Middle frontal gyrus (tissue), 1 donor: ENCODE measurements at regions not wholly inside any gene's neighbourhood (a gene's known extent, or its start where the extent isn't known, plus 50 kb on each side); places are given as distances from the start of the nearest gene placed in this dataset.

Experiments used
- DNase-seq: peaks from one replicate; pipeline ENCODE4 v3.0.0-alpha.2; 2015; ENCODE audit warnings: low spot score; ENCODE audit errors: extremely low spot score

DNA sequence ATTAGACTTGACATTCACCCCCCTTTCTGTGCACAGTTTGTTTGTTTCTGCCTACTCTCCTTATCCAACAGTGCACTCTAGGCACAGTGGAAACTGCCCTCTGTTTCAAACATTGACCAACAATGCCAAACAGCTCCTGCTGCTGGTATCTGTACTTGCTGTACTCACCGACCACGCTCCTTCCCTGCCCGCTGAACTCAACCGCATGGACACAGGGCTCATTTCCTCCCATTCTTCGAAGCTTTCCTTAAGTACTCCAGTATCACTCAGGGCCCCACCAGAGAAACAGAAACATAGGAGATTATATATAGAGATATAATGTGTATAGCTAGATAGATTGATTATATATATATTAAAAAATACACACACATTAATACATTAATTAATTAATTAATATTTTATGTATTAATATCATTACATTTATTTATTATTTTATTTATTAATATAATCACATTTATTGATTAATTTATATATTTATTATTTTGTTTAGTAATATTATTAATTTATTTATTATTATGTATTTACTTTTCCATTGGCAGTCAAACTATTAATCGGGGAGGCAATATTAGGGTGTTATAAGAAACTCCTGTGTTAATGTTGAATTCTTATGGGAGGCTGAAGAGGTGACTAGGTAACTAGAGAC lies 1528.2 kb downstream of the EFNB2 start:
- DNase-seq, result no peak

DNA sequence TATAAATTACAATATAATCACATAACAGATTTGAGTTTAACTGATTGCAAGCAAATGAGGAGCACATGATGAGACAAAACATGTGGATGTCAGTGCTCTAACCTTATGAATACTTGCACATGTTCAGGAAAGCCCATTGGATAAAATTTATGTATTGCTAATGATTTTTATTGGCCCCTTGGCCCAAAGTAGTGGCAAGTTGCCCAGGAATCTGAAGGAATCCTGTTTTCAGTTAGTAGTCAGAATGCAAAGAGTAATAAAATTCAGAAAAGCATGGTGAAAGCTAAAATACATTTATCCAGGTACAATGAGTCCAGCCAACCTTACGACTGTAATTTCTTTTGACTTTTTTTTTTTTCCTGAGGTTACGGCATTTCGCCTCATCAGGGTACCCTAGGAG lies 1539.4 kb downstream of the EFNB2 start:
- DNase-seq, result no peak

DNA sequence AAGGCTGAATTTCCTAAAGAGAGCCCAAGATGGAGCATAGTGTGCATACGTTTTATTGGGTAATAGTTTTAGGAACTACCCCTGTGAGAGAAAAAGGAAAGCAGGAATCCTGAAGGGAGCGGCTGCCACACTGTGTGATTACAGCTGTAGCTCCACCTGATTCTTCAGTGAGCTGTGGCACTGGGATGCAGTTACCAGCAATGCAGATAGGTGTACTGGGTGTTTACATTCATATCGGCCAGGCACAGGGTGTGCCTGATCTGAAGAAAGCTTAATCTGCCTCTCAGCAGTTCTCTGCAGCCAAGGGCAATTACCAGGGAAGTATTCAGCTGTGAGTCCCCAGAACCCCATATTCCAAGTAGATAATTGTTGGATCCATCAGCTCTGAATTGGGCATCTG lies 1541.8 kb downstream of the EFNB2 start:
- no peak for DNase-seq

DNA sequence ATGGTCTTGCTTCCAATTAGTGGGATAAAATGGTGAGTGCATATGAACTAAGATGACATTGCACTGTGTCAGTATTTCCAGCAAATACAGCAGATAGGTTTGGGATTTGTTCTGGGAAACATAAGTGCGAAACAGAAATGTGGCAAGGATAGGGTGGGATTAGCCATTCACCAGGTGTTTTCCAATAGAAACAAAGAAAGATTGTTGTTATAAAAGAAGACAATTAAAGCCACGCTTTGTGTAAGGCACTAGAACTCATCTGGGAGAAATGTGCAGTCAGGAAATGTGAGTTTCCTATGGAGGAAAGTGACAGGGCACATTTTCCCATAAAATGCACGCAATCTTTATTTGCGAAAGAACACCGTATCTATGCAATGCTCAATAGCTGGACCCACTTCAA lies 1547.8 kb downstream of the EFNB2 start:
- DNase-seq, result no peak

DNA sequence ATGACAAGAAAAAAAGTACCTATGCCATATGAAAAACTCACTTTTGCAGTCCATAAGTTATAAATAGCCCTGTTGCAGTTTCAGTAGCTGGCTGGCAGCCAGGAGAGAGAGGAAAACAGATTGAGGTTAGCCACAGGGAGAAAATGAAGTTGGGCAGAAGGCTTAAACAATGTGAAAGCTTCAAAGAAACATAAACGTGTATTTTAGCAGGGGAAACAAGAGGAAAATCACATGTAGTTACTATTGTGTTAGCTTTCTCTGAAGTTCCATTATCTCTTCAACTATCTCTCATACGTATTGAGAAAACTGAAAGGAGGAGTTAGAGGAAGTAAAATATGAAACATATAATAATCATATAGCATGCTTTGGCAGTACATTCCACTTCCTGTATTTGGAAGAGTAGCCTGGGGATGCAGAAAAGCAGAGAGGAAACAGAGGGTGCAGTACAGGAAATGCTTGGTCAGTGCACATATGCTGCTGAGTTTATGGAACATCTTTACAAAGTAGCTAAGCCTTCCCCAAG lies 1551.1 kb downstream of the EFNB2 start:
- no peak for DNase-seq

DNA sequence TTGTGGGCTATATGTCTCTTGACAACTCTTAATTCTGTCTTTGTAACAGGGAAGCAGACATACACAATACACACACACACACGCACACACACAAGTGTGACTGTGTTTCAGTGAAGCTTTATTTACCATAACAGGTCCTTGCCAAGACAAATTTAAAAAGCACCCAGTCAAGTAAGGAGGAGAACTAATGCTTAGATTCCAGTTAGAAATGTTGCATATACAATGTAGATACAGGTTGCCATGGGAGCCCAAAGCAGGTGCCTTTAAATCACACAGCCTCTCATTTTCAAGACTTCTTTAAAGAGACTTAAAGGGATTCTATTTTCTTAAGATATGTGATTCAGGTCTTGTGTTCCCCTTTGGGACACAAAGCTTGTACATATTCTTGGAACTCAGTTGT lies 1551.9 kb downstream of the EFNB2 start:
- no peak for DNase-seq

DNA sequence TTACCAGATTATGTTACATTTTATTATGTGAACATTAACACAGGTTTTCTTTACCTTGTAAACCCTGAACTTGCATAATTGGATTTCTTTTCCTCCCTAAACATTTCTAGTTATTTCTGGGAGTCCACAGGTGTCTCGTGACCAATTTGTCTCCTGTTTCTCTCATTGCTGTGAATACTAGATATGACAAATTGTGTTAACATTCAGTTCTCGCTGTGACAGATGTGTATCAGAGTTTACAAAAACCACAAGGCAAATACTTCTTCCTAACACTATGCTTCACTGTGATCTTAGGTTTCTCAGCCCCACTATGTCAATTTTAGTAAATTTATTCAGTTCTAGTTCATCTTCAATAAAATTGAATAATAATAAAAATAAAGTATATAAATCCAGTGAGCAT lies 1554.9 kb downstream of the EFNB2 start:
- DNase-seq, result no peak

DNA sequence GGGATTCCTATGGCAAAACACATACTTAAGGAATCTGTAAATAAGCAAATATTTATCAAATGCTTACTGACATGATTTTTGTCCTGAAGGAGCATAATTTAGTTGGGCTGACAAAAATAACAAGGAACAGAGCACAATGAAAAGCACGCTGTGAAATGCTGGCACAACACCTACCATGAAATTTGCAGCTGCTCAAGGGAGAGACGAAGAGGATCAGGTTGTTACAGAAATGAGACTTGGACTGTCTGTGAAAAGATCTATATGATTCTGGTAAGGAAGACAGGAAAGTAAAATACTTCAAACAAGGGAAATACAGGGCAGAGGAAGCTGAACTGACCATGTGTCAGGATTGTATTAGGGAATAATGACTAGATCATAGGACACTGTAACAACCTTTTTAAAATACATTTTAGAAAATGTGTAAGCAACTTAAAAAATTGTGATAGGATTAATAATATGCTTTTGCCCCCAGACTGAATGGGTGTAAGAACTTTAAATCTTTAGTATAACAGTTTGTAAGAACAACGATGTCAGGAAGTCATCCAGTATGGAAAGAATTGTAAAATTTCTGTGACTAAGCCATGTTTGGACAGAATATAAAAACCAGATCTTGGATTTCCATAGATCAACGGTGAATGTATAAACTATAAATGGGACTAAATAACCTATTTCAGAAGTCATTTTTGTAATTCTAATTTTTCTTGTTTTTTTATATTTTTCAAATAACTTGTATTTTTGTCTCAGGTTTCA lies 1556.0 kb downstream of the EFNB2 start:
- no peak for DNase-seq

DNA sequence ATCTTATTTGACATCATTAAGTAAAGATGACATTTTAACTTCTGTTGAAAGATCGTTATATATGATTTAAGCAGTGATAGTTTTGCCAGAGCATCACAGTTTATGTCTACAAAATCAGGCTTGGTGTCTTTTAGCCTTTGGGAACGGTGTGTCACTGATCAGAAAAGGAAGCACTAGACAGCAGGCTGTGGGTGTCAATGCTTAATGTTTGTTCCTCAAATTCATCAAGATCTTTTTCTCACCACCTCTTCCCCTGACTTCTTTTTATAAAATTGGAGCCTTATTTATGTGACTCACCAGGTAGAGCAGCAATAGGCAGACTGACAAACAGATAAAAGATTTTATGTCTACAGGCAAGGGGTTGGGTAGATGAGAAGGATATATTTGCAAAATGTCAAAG lies 1558.5 kb downstream of the EFNB2 start:
- no peak for DNase-seq

DNA sequence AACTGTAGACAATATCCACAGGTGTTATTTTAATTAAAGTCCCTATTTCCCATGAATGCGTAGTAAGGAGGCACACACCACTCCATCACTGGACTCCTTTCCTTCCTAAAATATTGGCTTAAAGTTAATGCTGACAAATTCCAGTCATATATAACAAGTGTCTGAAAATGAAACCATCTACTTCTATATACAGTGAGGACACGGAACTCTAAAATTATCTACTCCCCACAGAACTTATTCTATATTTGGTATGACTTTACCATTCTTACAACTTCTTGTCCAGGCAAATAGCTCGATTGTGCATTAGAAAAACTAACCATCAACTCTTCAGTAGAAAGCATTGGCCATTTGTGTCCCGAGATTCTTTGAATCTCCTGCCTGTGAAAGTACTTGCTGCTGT lies 1560.2 kb downstream of the EFNB2 start:
- no peak for DNase-seq

DNA sequence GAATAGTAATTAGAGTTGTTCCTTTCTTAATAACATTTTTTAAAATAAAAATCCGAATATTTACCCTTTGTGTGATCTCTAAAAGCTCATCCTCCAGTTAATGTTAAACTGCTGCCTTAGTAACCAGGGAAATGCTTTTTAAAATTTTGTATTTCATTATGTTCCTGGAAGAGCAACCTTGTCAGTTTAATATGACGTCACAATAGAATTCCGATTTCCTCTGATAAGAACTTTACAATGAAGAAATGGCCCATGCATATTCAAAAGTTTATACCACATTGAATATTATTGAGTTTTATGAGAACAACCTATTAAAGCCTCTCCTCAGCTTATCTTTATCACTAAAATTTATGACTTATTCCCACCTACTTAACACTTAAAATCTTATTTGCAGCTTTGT lies 1566.6 kb downstream of the EFNB2 start:
- no peak for DNase-seq

DNA sequence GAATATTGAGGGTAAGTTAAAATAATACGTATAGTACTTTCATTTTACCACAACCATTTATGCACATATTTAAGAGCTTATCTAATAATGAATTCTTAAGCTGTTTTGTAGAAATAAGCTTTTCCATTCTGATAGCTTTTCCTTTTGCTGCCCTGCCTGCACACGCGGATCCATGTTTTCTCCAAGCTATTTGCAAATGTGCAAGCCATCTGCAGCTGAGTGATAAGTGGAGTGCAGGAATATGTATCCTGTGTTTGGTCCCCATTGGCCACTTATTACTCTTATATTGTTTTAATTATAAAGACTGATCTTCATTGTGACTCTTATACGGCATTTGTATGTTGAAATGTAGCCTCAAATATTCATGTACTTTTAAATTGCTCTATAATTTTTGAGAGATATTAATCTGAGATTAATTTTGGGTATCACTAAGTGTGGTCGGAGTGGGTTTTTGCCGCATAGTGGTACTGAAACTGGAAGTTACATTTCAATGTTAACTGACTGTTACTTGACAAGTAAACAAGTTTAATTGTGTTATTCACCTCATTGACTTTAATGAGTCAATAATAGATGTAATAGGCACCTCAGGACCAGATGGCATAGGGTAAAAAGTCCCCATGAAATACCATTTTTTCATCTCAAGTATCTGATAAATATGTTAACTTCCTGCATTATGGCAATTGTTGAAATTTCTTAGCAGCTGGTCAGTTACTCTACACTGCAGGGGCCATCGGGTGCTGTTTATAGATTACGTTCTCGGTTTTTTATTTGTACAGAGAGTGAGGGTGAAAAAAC lies 1567.4 kb downstream of the EFNB2 start:
- DNase-seq, result no peak

DNA sequence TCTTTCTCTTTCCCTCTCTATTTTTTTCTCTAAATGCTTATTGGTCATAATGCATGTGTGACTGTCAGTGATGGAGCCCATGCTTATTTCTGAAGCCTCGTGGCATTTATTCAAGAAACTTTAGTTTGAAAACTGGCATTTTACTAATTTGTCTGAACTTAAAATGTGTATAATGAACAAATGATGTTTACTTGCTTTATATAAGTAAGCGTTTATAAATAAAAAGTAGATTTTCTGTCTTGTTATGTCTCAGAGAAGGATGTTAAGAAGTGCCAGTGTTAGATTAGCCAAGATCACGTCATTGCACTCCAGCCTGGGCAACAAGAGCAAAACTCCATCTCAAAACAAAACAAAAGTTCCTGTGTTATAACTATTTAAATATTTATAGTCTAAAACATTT lies 1568.1 kb downstream of the EFNB2 start:
- DNase-seq, result no peak

DNA sequence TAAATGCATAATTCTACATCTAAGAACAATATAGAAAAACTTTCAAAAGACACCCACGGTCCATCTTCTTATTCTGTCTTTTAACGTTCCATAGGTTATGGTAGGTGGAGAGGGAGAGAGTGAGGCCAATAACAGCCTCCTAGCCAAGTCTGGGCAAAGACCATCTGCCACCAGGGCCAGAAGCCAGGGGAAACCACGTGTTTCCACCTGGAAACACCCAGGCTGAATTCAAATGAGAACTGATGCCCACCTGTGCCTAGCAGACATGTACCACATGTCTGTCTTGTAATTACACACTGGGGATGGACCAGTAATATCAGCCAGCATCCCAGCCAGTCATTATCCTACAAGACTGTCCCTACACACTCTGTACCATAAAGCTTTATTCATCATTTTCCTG lies 1573.1 kb downstream of the EFNB2 start:
- DNase-seq, result no peak

DNA sequence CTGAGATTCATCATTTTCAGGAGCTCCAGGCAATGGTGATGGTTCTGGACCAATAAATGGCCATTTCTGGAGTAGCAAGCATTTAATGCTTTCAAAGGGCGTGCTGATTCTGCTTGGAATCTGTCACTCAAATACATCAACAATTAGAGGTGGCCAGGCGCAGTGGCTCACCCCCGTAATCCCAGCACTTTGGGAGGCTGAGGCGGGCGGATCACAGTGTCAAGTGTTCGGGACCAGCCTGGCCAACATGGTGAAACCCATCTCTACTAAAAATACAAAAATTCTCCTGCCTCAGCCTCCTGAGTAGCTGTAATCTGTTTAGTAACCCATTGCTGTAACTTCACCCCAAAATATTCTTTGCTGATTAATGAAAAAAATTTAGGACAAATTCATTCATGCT lies 1574.2 kb downstream of the EFNB2 start:
- DNase-seq, result no peak

DNA sequence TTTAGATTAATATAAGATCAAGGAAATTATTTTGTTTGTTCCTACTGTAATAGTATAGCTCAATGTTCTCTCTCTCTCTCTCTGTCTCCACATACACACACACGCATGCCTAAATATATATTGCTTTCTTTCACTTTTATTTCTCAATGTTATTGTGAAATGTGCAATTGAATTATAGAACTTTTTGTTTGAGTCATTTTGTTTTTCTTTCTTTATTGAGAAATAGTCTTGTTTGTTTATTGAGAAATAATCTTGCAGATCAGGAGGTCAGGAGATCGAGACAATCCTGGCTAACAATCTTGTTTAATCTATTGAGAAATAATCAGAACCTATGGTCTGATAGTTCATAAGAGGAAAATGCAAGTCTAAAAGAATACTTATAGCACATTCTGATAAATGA lies 1581.3 kb downstream of the EFNB2 start:
- DNase-seq, result no peak

DNA sequence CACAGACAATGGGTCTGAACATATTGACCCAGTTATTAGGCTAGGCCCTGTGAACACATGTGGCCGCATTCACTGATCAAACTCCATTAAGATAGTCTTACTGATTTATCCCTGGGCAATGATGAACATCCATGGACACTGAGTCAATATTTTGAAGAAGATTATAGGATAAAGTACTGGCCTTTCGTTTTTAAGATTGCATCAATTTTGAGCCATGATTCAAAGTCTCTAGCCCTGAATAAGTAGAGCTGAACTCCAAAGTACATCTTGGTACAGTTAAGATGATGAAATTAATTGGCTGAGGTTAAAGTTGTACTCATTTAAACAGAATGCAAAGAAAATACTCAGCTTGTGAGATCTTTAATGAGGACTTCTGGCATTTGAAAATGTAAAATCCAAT lies 1581.9 kb downstream of the EFNB2 start:
- DNase-seq, result no peak

DNA sequence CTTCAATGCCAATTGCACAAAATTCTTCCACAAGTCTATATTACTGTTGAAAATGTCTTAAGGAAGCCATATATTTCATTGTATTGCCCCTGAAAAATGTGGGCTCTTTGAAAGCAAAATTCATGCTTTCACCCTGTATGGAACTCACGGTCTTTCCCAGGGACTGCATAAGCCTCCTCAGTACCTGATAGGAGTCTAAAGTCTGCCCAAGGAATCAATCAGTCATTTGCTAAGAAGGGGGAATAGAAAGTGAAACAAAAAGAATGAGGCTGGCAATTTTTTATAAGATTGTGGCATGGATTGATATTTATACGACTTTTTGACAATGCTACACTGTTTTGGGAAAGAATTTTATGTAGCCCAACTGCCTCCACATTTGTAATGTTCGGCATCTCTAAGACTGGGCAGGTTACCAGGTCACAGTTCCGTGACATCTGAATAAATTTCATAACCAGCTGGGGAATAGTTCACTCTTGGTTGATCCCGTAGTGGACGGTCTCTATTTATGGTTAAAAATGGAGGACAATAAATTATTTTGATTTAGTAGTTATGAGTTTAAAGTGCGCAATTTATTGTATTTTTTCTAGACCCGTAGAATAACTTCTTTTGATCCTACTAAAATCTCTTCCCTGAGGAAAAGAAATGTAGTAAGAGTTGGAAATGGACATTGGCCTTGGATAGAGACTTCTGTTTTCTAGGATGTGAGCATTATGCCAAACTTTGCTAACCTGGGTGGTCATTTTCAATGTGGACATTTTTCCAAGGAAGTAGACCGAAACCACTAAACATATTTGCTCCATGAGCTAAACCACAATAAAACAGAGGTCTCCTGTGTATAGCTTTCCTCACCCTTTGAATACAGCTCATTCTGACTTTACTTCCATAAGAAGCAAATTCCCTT lies 1585.4 kb downstream of the EFNB2 start:
- DNase-seq, result no peak

DNA sequence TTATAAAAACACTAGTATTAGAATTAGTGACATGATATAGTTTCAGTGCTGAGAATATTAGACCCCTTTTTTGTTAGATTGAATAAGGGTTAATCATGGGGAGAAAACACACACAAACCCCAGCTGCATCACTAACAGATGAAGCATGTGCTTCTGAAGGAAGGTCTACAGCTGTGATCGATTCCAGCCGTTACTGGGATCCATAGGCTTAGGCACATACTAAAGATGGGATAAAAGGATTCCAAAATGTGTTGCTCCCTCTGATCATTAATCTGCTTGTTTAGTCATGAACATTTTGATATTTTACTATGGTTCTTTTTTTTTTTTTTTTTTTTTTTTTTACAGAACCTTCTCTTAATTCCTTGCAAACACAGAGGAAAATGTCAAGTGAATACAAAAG lies 1591.3 kb downstream of the EFNB2 start:
- DNase-seq, result no peak

DNA sequence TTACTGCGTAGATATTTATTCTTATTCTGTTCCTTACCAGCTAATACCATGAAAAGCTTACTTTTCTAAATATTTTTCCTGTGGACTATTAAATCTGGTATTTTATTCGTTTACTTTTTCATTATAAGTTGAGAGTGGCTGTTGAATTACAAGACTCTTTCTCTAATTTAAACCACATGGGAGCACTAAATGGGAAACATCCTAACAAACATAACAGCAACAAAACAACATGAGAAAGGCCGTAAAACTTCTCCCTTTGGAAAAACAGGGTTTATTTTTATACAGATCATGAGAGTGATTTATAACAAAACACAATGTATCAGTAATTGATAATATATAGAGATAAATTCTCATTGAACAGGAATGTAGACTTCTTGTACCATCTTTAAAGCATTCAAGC lies 1592.1 kb downstream of the EFNB2 start:
- no peak for DNase-seq

DNA sequence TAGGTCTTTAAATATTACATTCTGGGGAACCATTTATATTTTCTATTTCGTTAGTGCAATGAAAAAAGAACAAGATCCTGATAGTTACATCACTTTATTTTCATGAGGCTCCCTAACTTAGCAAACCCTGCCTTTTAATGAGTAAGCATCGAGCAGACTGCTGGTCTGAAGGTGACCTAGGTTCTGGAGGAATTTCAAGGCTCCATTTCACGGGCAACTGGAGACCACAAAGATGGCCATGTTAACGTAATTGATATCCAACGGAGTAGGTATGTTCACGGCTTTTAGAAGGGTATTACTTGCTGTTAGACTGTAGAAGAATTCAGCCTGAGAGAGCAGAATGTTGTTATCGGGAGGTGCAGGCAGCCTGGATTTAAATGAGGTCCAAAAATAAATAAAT lies 1597.6 kb downstream of the EFNB2 start:
- DNase-seq, result no peak
